ENCODE measurements at regions not wholly inside any gene's neighbourhood (a gene's known extent, or its start where the extent isn't known, plus 50 kb on each side); places are given as distances from the start of the nearest gene placed in this dataset.
A peak's percentile ranks its signal among the peaks of the same experiment; 100 is the strongest.

DNA sequence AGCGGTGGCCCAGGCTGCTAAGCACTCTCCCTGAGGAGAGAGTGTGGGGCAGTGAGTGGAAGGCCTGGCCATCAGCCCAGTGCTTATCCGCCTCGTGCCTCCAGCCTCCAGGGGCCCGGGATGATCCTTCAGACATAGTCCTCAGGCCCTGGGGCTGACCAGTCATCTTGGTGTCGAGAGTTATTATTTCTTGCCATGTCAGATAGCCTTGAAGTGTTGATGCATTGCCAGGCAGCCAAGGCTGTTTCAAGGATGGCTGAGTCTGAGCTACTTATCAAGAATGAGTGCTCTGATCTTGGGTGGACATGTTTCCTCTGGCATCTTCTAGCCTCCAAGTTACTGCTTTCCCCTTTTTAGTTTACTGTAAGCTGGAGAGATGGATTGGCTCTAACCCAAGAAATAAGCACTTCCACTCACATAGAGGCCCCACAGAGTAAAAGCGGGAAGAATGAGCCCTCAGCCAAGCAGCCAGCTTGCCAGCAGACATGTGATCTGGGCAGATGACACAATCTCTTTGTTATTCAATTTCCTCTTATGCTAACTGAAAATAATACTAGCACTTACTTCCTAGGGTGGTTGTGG, 136.5 kb upstream of the NAMPT start:
- Histone ChIP-seq H3K4me3 (no peak overlapping the region), H3K9me3 (no peaks in the 10 kb centered on the region), H3K27ac (peak overlapping the region; percentile 27 to 87 (median 70)), H3K4me1 (peaks cover 76% of the 10 kb centered on the region), H3K36me3 (replicated peaks in 1 of 2; ENCODE audit: insufficient read depth in 1 of 2, low read depth in 2 of 2) (no peaks in the 10 kb centered on the region), H3K27me3 (no peaks in the 10 kb centered on the region)
- peak in 1 of 3 donors; percentile 28 for TF ChIP-seq POLR2A (IDR thresholded peaks at IDR 0.05)
- TF ChIP-seq, protein P1, sequence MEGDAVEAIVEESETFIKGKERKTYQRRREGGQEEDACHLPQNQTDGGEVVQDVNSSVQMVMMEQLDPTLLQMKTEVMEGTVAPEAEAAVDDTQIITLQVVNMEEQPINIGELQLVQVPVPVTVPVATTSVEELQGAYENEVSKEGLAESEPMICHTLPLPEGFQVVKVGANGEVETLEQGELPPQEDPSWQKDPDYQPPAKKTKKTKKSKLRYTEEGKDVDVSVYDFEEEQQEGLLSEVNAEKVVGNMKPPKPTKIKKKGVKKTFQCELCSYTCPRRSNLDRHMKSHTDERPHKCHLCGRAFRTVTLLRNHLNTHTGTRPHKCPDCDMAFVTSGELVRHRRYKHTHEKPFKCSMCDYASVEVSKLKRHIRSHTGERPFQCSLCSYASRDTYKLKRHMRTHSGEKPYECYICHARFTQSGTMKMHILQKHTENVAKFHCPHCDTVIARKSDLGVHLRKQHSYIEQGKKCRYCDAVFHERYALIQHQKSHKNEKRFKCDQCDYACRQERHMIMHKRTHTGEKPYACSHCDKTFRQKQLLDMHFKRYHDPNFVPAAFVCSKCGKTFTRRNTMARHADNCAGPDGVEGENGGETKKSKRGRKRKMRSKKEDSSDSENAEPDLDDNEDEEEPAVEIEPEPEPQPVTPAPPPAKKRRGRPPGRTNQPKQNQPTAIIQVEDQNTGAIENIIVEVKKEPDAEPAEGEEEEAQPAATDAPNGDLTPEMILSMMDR (IDR thresholded peaks at IDR 0.05) = no peak
- 53 to 65% methylated on average over 5 to 6 of the region's 6 CpGs for WGBS, 2 donors
- ATAC-seq (peak; percentile 25), DNase-seq (peak; percentile 36 to 79 (median 56))
- intact Hi-C loops (cut with DNase I) = no loop called here

DNA sequence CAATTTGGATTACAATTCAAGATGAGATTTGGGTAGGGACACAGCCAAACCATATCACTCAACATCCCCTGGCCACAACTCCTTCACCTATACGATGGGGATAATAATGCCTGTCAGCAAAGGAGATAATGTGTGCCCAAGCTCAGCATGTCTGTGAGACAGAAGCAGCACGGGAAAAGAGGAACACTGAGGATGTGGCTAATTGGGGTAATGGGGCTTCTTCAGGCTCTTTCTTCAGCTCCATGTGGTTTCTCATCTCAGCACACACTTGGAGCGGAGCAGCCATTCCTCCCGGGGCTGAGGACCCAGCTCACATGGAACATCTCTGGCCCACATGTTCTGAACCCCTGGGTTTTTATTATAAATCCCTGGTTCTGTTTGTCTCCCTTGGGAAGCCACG, 136.0 kb upstream of the NAMPT start:
- Histone ChIP-seq H3K4me1 (peaks cover 70% of the 10 kb centered on the region), H3K27me3 (no peaks in the 10 kb centered on the region), H3K36me3 (replicated peaks in 1 of 2; ENCODE audit: insufficient read depth in 1 of 2, low read depth in 2 of 2) (no peaks in the 10 kb centered on the region), H3K9me3 (no peaks in the 10 kb centered on the region), H3K27ac (peak overlapping the region; percentile 27 to 87 (median 70)), H3K4me3 (no peak overlapping the region)
- no peak for TF ChIP-seq POLR2A (IDR thresholded peaks at IDR 0.05)
- TF ChIP-seq, protein P1 (IDR thresholded peaks at IDR 0.05) = no peak
- intact Hi-C loops (cut with DNase I) = no loop called here
- DNase-seq (no peak), ATAC-seq (no peak)
- WGBS, 2 donors = 66 to 74% methylated on average over 4 to 5 of the region's 5 CpGs

DNA sequence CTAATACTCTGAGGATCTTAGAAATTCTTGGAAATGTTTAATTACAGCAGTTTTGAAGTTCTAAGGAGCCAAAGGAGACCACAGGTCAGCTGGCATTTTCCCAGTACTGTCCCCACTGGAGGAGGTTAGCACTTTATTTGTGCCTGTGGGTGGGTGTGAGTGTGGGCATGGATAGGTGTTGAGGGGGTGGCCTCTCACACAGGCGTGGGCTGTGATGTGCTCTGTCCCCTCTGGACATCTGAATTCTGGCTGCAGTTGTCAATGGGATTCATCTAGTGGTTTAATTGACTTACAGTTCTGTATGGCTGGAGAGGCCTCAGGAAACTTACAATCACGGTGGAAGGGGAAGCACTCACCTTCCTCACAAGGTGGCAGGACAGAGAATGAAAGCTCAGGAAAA, 135.4 kb upstream of the NAMPT start:
- H3K27ac ChIP-seq = peak overlapping the region; percentile 27 to 87 (median 70)
- no peaks in the 10 kb centered on the region for H3K9me3 ChIP-seq
- WGBS, 2 donors = 78 to 84% methylated on average over 2 of the region's 2 CpGs
- TF ChIP-seq POLR2A (IDR thresholded peaks at IDR 0.05) = no peak
- TF ChIP-seq, protein P1 (IDR thresholded peaks at IDR 0.05) = no peak
- DNase-seq = no peak
- ATAC-seq = no peak
- H3K27me3 ChIP-seq = no peaks in the 10 kb centered on the region
- no peak overlapping the region for H3K4me3 ChIP-seq
- H3K4me1 ChIP-seq = peaks cover 65% of the 10 kb centered on the region
- H3K36me3 ChIP-seq (replicated peaks in 1 of 2; ENCODE audit: insufficient read depth in 1 of 2, low read depth in 2 of 2) = no peaks in the 10 kb centered on the region
- intact Hi-C loops (cut with DNase I) = no loop called here

DNA sequence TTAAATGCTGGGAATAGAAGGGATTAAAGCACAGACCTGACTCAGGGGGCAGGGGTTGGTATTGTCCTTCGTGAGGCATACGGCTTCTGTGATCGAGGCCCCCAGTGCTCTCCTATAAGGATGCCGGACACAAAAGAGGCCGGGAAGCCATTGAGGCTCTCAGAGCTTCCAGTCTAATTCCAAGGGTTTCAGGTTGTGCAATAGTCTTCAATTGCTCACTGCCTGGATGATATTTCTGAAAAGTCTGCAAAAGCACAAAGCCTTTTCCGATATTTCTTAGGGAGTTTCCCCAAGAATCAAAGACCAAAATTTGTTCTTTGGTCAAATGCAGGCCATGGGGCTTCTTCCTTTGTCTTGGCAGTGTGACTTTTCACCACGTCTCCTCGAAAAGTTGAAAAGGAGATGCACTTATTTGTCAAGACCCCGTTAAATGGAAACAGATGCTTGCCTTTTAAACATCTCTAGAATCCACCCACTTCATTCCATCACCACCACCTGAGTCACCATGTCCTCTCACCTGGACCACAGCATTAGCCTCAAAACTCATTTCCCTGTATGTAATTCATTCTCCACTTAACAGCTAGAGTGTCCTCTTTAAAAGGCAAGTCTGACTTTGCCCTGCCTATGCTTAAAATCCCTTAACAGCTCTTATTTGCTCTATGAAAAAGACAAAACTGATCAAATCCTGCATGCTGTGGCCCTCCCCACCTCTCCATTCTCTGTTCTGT, 134.8 kb upstream of the NAMPT start:
- Histone ChIP-seq H3K9me3 (no peaks in the 10 kb centered on the region), H3K4me1 (peaks cover 61% of the 10 kb centered on the region), H3K36me3 (replicated peaks in 1 of 2; ENCODE audit: insufficient read depth in 1 of 2, low read depth in 2 of 2) (no peaks in the 10 kb centered on the region), H3K27me3 (no peaks in the 10 kb centered on the region), H3K27ac (peak overlapping the region in 3 of 4 donors; percentile 69 to 87 (median 71)), H3K4me3 (no peak overlapping the region)
- intact Hi-C loops (cut with DNase I) = no loop called here
- WGBS, 2 donors = 89 to 92% methylated on average over 9 of the region's 9 CpGs
- ATAC-seq (no peak), DNase-seq (no peak)
- TF ChIP-seq, protein P1 (IDR thresholded peaks at IDR 0.05) = no peak
- TF ChIP-seq POLR2A (IDR thresholded peaks at IDR 0.05) = no peak

Data from body of pancreas (tissue), 4 donors.